K562 (cell line): ENCODE measurements at regions not wholly inside any gene's neighbourhood (a gene's known extent, or its start where the extent isn't known, plus 50 kb on each side); places are given as distances from the start of the nearest gene placed in this dataset.

Experiments
- ATAC-seq: fragments of 200-7000 bp; cut with Tn5 transposase; 3 replicates; pipeline ENCODE4 v1.9.1; 2020; ENCODE audit warnings: moderate library complexity
- BruUV-seq: library from RNA; stranded (reverse); fragments of 400-500 nt; replicated peaks from 2 replicates; lab custom pipeline; 2021; lab: Mats Ljungman, UMichigan
- CTCF ChIA-PET: fragments of 300-600 bp; formaldehyde crosslinking; extraction: SDS; loops from one replicate; lab custom pipeline; 2021; ENCODE audit warnings: low intra/inter-chr PET ratio; lab: Yijun Ruan, JAX
- POLR2A ChIA-PET: fragments of 300-600, 350-650 bp; sonication (Branson Sonifier 250); formaldehyde crosslinking; extraction: SDS; loops from one replicate; lab custom pipeline; 2021; ENCODE audit warnings: antibody characterized with exemption, inconsistent platforms; lab: Yijun Ruan, JAX
- DNase-seq, 4 experiments: peaks; one replicate each; pipeline versions ENCODE4 v3.0.0 to v3.0.0-alpha.2; 2011 to 2018; ENCODE audit warnings: low spot score in 3 of 4, mixed read lengths in 3 of 4; ENCODE audit errors: extremely low read depth in 1 of 4
- FAIRE-seq: peaks from 2 replicates; lab custom pipeline; 2011; peaks lifted over from hg19 to GRCh38; lab: Jason Lieb, UNC
- H2AFZ ChIP-seq: 2 replicates; pipeline ENCODE4 v1.6.0; 2011; ENCODE audit warnings: low read depth, low read length, control low read depth, inconsistent platforms
- H3K27ac ChIP-seq: fragments of 200-600 bp; 3 replicates; pipeline ENCODE4 v1.8.0; 2011; ENCODE audit warnings: low read depth, mild to moderate bottlenecking, control low read depth, inconsistent platforms, low read length, moderate library complexity, mixed read lengths; ENCODE audit errors: extremely low read depth
- H3K27me3 ChIP-seq, 2 experiments: fragments of 300-600 bp in 1 of 2; 2 replicates in 1 of 2; 3 replicates in 1 of 2; pipeline versions ENCODE4 v1.6.0 to v1.8.0; 2011; ENCODE audit warnings: inconsistent platforms in 2 of 2, low read length in 2 of 2, mild to moderate bottlenecking in 1 of 2, mixed read lengths in 1 of 2, moderate library complexity in 1 of 2; ENCODE audit not compliant: control insufficient read depth in 2 of 2, insufficient read depth in 2 of 2
- H3K36me3 ChIP-seq: fragments of 300-600 bp; 3 replicates; pipeline ENCODE4 v1.8.0; 2011; ENCODE audit warnings: mild to moderate bottlenecking, low read length, inconsistent platforms; ENCODE audit not compliant: control insufficient read depth, insufficient read depth
- H3K4me1 ChIP-seq, 2 experiments: fragments of 200-600 bp in 1 of 2; replicated peaks in 1 of 2; 2 replicates in 1 of 2; 3 replicates in 1 of 2; pipeline versions ENCODE4 v1.5.1 to v1.8.0; 2011; ENCODE audit warnings: inconsistent platforms in 2 of 2, low read length in 2 of 2, mild to moderate bottlenecking in 1 of 2, mixed read lengths in 1 of 2, moderate library complexity in 1 of 2; ENCODE audit not compliant: control insufficient read depth in 2 of 2, insufficient read depth in 2 of 2
- H3K4me2 ChIP-seq: 2 replicates; pipeline ENCODE4 v1.6.1; 2011; ENCODE audit warnings: low read length, control low read depth, inconsistent platforms, mixed read lengths; ENCODE audit not compliant: insufficient read depth
- H3K4me3 ChIP-seq: fragments of 200-600 bp; sonication (generic), shearing (Covaris generic); 2 replicates; pipeline ENCODE4 v1.5.1; 2016; ENCODE audit warnings: control low read depth, inconsistent platforms
- H3K79me2 ChIP-seq: fragments of 200-600 bp; 3 replicates; pipeline ENCODE4 v1.8.0; 2011; ENCODE audit warnings: low read length, inconsistent platforms; ENCODE audit not compliant: control insufficient read depth, insufficient read depth
- H3K9ac ChIP-seq, 2 experiments: 2 replicates each; pipeline versions ENCODE4 v1.6.0 to v1.6.1; 2011; ENCODE audit warnings: low read depth in 2 of 2, low read length in 2 of 2, control low read depth in 1 of 2, inconsistent platforms in 1 of 2, mild to moderate bottlenecking in 1 of 2, mixed read lengths in 1 of 2; ENCODE audit not compliant: insufficient read depth in 1 of 2
- H3K9me1 ChIP-seq: one replicate; pipeline ENCODE4 v1.6.0; 2011; ENCODE audit warnings: inconsistent platforms, mild to moderate bottlenecking, low read length, moderate library complexity; ENCODE audit not compliant: control insufficient read depth, insufficient read depth
- H3K9me3 ChIP-seq: replicated peaks from 2 replicates; pipeline ENCODE4 v1.5.1; 2011; ENCODE audit warnings: low read depth, low read length, inconsistent platforms; ENCODE audit not compliant: control insufficient read depth, insufficient read depth
- H4K20me1 ChIP-seq: replicated peaks from 2 replicates; pipeline ENCODE4 v1.6.1; 2011; ENCODE audit warnings: low read length, inconsistent platforms, mixed read lengths; ENCODE audit not compliant: control insufficient read depth, insufficient read depth
- CC2D1A ChIP-seq: fragments of 450-650 bp; IDR thresholded peaks from 2 replicates; pipeline ENCODE4 v1.6.1; 2017; ENCODE audit warnings: mild to moderate bottlenecking
- HMG20B ChIP-seq: fragments of 250-450 bp; sonication (Bioruptor Pico); IDR thresholded peaks from 2 replicates; pipeline ENCODE4 v1.5.0; 2021; ENCODE audit warnings: mild to moderate bottlenecking
- HNRNPLL ChIP-seq: fragments of 200-400 bp; formaldehyde crosslinking; IDR thresholded peaks from 2 replicates; pipeline ENCODE4 v1.6.1; 2017; ENCODE audit warnings: low read length, low read depth, mild to moderate bottlenecking; ENCODE audit not compliant: poor library complexity, severe bottlenecking
- HNRNPUL1 ChIP-seq: fragments of 200-400 bp; formaldehyde crosslinking; IDR thresholded peaks from 2 replicates; pipeline ENCODE4 v1.6.1; 2017; ENCODE audit warnings: low read length
- NR4A1 ChIP-seq, 2 experiments: fragments of 250-450 bp in 1 of 2; fragments of 450-650 bp in 1 of 2; sonication (Bioruptor Pico) in 1 of 2; IDR thresholded peaks; 2 replicates each; pipeline versions ENCODE4 v1.4.0 to v1.6.1; 2016 to 2020; ENCODE audit warnings: mild to moderate bottlenecking in 2 of 2, missing compliant biosample characterization in 1 of 2, missing genetic modification characterization in 1 of 2, moderate library complexity in 1 of 2
- RCOR1 ChIP-seq, 2 experiments: IDR thresholded peaks; 2 replicates each; pipeline ENCODE4 v1.6.1; 2012; ENCODE audit warnings: low read depth in 2 of 2, low read length in 2 of 2, borderline replicate concordance in 1 of 2, improper control_type of control experiment in 1 of 2
- SIN3A ChIP-seq, 2 experiments: fragments of 150-350 bp in 1 of 2; IDR thresholded peaks; 2 replicates each; pipeline ENCODE4 v1.6.1; 2011 to 2016; ENCODE audit warnings: borderline replicate concordance in 2 of 2, low read depth in 2 of 2, low read length in 2 of 2, mild to moderate bottlenecking in 2 of 2, moderate library complexity in 2 of 2; ENCODE audit not compliant: control insufficient read depth in 1 of 2
- SMAD3 ChIP-seq: fragments of 450-650 bp; formaldehyde crosslinking; conservative IDR thresholded peaks from 2 replicates; pipeline ENCODE4 v1.4.0; 2020; ENCODE audit warnings: mild to moderate bottlenecking
- STAG1 ChIP-seq: sonication (generic); formaldehyde crosslinking; IDR thresholded peaks from 2 replicates; pipeline ENCODE4 v1.5.0; 2020; ENCODE audit warnings: missing genetic modification reagents, borderline replicate concordance
- TBP ChIP-seq: optimal IDR thresholded peaks from 2 replicates; pipeline ENCODE3; 2011; ENCODE audit warnings: low read depth, low read length, improper control_type of control experiment
- ZFP1 ChIP-seq: fragments of 450-650 bp; formaldehyde crosslinking; IDR thresholded peaks from 2 replicates; pipeline ENCODE4 v1.4.0; 2020; ENCODE audit warnings: mild to moderate bottlenecking, mixed read lengths
- WGBS: fragments of 100-300 bp; shearing (Covaris generic); methylation state at CpG from one replicate; pipeline ENCODE4 v1.1.6; 2016; ENCODE audit warnings: low coverage, mixed read lengths; ENCODE audit not compliant: insufficient coverage; ENCODE audit errors: missing lambda C conversion rate; 5-methylcytosine and 5-hydroxymethylcytosine counted together
- in situ Hi-C: fragments of 300-500 bp; cut with MboI; formaldehyde crosslinking; loops from 4 replicates; pipeline ENCODE4 v1.15.0; 2018; ENCODE audit warnings: inconsistent platforms, mixed read lengths
- intact Hi-C: fragments of 100-400 bp; cut with micrococcal nuclease; formaldehyde crosslinking; loops from 2 replicates; pipeline ENCODE4 v1.14.2; 2022
- TF ChIP-seq, protein P1 (sequence below): fragments of 250-450 bp; sonication (Bioruptor Pico); IDR thresholded peaks from 2 replicates; pipeline ENCODE4 v1.9.0; 2021; ENCODE audit warnings: mild to moderate bottlenecking, inconsistent platforms
- TF ChIP-seq, protein P2 (sequence below): sonication (generic); formaldehyde crosslinking; IDR thresholded peaks from 2 replicates; pipeline ENCODE4 v1.9.0; 2022; ENCODE audit warnings: mild to moderate bottlenecking, missing genetic modification reagents

DNA sequence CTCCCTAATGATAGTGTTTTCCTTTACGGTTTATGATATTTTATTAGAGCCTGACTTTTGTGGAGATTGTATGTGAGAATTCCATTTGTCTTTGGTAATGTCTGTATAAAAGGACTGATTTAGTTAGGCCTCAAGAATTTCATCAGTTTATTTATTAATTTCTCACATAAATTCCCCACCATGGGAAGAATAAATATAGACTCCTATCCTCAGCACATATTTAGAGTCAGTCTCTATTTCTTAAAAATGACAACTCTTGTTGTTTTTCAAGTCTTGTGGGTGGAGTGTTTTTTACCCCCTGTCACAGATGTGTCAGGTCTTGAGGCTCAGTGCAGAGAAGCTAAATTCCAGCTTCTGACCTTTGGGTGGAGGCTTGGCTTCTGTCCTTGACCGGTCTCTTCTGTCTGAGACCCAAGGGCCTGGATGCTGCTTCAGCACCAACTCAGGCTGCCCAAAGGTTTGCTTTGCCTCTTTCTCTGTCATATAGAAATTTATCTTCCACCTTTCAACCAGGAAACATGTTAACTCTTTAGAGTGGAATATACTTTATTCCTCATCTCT is 117.3 kb upstream of the INHBA start:
- H3K79me2 ChIP-seq: no peaks in the 10 kb centered on the region
- no peaks in the 10 kb centered on the region for H3K9me1 ChIP-seq
- intact Hi-C loops: no loop called here
- H3K36me3 ChIP-seq: no peaks in the 10 kb centered on the region
- H3K4me2 ChIP-seq: no peak overlapping the region
- POLR2A ChIA-PET: no interaction called here
- no TSS peak for BruUV-seq
- ATAC-seq: no peak
- CTCF ChIA-PET: no interaction called here
- H4K20me1 ChIP-seq: no peaks in the 10 kb centered on the region
- FAIRE-seq: no peak
- H3K27me3 ChIP-seq: no peaks in the 10 kb centered on the region
- TF ChIP-seq, protein P1, sequence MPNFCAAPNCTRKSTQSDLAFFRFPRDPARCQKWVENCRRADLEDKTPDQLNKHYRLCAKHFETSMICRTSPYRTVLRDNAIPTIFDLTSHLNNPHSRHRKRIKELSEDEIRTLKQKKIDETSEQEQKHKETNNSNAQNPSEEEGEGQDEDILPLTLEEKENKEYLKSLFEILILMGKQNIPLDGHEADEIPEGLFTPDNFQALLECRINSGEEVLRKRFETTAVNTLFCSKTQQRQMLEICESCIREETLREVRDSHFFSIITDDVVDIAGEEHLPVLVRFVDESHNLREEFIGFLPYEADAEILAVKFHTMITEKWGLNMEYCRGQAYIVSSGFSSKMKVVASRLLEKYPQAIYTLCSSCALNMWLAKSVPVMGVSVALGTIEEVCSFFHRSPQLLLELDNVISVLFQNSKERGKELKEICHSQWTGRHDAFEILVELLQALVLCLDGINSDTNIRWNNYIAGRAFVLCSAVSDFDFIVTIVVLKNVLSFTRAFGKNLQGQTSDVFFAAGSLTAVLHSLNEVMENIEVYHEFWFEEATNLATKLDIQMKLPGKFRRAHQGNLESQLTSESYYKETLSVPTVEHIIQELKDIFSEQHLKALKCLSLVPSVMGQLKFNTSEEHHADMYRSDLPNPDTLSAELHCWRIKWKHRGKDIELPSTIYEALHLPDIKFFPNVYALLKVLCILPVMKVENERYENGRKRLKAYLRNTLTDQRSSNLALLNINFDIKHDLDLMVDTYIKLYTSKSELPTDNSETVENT (CRISPR knock-in tag): no peak
- TF ChIP-seq STAG1 (CRISPR knock-in tag) (no peak), RCOR1 (IDR thresholded peaks at IDR 0.05; ENCODE audit: borderline replicate concordance in 1 of 2, low read depth in 2 of 2, low read length in 2 of 2) (no peak), TBP (no peak), HMG20B (CRISPR knock-in tag) (no peak), CC2D1A (no peak), SIN3A (IDR thresholded peaks at IDR 0.05; ENCODE audit: borderline replicate concordance in 2 of 2, control insufficient read depth in 1 of 2, low read depth in 2 of 2, low read length in 2 of 2) (no peak), ZFP1 (CRISPR knock-in tag) (no peak), HNRNPUL1 (no peak), SMAD3 (CRISPR knock-in tag) (no peak), NR4A1 (CRISPR knock-in tag; IDR thresholded peaks at IDR 0.05) (no peak), NR4A1 (tag; IDR thresholded peaks at IDR 0.05) (no peak), HNRNPLL (no peak)
- TF ChIP-seq, protein P2, sequence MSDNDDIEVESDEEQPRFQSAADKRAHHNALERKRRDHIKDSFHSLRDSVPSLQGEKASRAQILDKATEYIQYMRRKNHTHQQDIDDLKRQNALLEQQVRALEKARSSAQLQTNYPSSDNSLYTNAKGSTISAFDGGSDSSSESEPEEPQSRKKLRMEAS: no peak
- DNase-seq: no peak
- no peak overlapping the region for H2AFZ ChIP-seq
- H3K9me3 ChIP-seq: no peaks in the 10 kb centered on the region
- no peak overlapping the region for H3K9ac ChIP-seq
- WGBS: 0% methylated on average over 2 of the region's 2 CpGs
- no peaks in the 10 kb centered on the region for H3K4me1 ChIP-seq
- in situ Hi-C loops: no loop called here
- H3K4me3 ChIP-seq: no peak overlapping the region
- no peak overlapping the region for H3K27ac ChIP-seq
